Spleen (tissue), 7 donors: ENCODE measurements at regions not wholly inside any gene's neighbourhood (a gene's known extent, or its start where the extent isn't known, plus 50 kb on each side); places are given as distances from the start of the nearest gene placed in this dataset.

Source experiments
- POLR2A ChIP-seq, 3 donors: fragments of 450-650 bp; IDR thresholded peaks; one replicate each; pipeline ENCODE4 v1.5.1; 2017; ENCODE audit warnings: antibody characterized with exemption in 3 of 3, mild to moderate bottlenecking in 1 of 3
- TF ChIP-seq, protein P1 (sequence below), 11 experiments: fragments of 200-600 bp in 7 of 11; fragments of 450-650 bp in 4 of 11; sonication (generic) in 4 of 11; IDR thresholded peaks in 8 of 11; conservative IDR thresholded peaks in 3 of 11; 1 replicate in 7 of 11; 2 replicates in 4 of 11; pipeline versions ENCODE4 v1.4.0 to v1.8.0; 2016 to 2021; ENCODE audit warnings: antibody characterized with exemption in 11 of 11, inconsistent platforms in 4 of 11, mild to moderate bottlenecking in 1 of 11
- donor health status: DM: no; HTN: no; CAD: no; lungs with moderate emphysema.
- donor health status: DM: no; HTN: no; CAD: no.
- donor health status: DM: no; HTN: no; CAD: no.

DNA sequence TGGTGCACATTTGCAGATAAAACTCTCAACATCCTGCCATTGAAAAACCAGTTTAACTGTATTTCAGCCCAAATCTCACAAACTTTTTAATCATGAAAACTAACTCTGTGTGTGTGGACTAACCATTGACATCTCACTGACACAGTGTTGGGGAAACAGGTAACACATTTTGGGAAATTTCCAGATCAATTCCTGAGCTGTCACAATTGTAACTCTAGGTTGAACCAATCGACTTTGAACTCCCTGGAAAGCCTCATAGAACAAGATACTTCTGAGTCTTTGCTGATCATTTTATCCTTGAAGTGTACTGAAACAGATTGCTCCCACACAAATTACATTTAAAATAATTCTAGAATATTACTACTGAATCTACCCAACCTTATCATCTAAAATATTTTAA is 667.9 kb upstream of the NR2F2 start:
- TF ChIP-seq, protein P1, sequence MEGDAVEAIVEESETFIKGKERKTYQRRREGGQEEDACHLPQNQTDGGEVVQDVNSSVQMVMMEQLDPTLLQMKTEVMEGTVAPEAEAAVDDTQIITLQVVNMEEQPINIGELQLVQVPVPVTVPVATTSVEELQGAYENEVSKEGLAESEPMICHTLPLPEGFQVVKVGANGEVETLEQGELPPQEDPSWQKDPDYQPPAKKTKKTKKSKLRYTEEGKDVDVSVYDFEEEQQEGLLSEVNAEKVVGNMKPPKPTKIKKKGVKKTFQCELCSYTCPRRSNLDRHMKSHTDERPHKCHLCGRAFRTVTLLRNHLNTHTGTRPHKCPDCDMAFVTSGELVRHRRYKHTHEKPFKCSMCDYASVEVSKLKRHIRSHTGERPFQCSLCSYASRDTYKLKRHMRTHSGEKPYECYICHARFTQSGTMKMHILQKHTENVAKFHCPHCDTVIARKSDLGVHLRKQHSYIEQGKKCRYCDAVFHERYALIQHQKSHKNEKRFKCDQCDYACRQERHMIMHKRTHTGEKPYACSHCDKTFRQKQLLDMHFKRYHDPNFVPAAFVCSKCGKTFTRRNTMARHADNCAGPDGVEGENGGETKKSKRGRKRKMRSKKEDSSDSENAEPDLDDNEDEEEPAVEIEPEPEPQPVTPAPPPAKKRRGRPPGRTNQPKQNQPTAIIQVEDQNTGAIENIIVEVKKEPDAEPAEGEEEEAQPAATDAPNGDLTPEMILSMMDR (IDR thresholded peaks at IDR 0.05 in 8 of 11, conservative IDR thresholded peaks at IDR 0.05 in 3 of 11) = no peak
- no peak for TF ChIP-seq POLR2A (IDR thresholded peaks at IDR 0.05)
